ENCODE measurements at regions not wholly inside any gene's neighbourhood (a gene's known extent, or its start where the extent isn't known, plus 50 kb on each side); places are given as distances from the start of the nearest gene placed in this dataset.

- no peak for DNase-seq (ENCODE audit: low spot score)
- in situ Hi-C loops (cut with MboI; ENCODE audit: low sequenced_read_pairs, unreplicated experiment) = no loop called here
- TF ChIP-seq CTCF (IDR thresholded peaks at IDR 0.05; ENCODE audit: borderline replicate concordance, control extremely low read depth, extremely low read depth, insufficient read depth, missing control alignments) = no peak
Measured at GRCh38 chr3:126257174-126257573, 76.8 kb upstream of the ALDH1L1 start.

- no peak for DNase-seq (ENCODE audit: low spot score)
- in situ Hi-C loops (cut with MboI; ENCODE audit: low sequenced_read_pairs, unreplicated experiment) = no loop called here
- no peak for TF ChIP-seq CTCF (IDR thresholded peaks at IDR 0.05; ENCODE audit: borderline replicate concordance, control extremely low read depth, extremely low read depth, insufficient read depth, missing control alignments)
Measured at GRCh38 chr3:126256251-126256650, 75.9 kb upstream of the ALDH1L1 start.

DNA sequence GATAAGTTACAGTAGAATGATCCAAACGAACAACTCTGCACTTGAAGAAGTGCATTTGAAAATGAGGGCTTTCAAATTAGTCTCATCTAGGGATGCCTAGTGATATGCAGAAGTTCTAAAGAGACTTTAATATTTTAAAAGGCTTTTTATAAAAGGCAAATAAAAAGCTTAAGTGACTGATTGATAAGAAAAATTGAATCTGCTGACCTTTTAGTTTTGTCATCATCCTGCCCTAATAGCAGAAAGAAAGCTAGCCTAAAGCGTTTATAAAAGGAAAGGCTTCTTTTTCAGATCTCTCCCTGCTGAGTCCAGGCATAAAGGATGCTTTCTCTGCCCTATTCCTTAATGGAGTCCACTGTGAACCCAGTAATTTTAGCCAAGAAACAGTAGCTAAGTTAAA, 72.7 kb upstream of the ALDH1L1 start:
- no peak for DNase-seq (ENCODE audit: low spot score)
- TF ChIP-seq CTCF (IDR thresholded peaks at IDR 0.05; ENCODE audit: borderline replicate concordance, control extremely low read depth, extremely low read depth, insufficient read depth, missing control alignments) = no peak
- in situ Hi-C loops (cut with MboI; ENCODE audit: low sequenced_read_pairs, unreplicated experiment) = no loop called here

GRCh38 chr3:126252373-126252772, 72.0 kb upstream of the ALDH1L1 start:
- DNase-seq (ENCODE audit: low spot score) = no peak
- in situ Hi-C loops (cut with MboI; ENCODE audit: low sequenced_read_pairs, unreplicated experiment) = no loop called here
- no peak for TF ChIP-seq CTCF (IDR thresholded peaks at IDR 0.05; ENCODE audit: borderline replicate concordance, control extremely low read depth, extremely low read depth, insufficient read depth, missing control alignments)

GRCh38 chr3:126245811-126246727, 65.7 kb upstream of the ALDH1L1 start:
- DNase-seq (ENCODE audit: low spot score) = no peak
- in situ Hi-C loops (cut with MboI; ENCODE audit: low sequenced_read_pairs, unreplicated experiment) = no loop called here
- TF ChIP-seq CTCF (IDR thresholded peaks at IDR 0.05; ENCODE audit: borderline replicate concordance, control extremely low read depth, extremely low read depth, insufficient read depth, missing control alignments) = no peak

Measured in GM13976 (cell line).